GM12878 (cell line): ENCODE measurements at regions not wholly inside any gene's neighbourhood (a gene's known extent, or its start where the extent isn't known, plus 50 kb on each side); places are given as distances from the start of the nearest gene placed in this dataset.

Experiments
- ATAC-seq: fragments of 200-7000 bp; cut with Tn5 transposase; 3 replicates; pipeline ENCODE4 v1.9.1; 2020; ENCODE audit warnings: mild to moderate bottlenecking, moderate library complexity
- BruUV-seq: library from RNA; stranded (reverse); fragments of 400-500 nt; replicated peaks from 2 replicates; lab custom pipeline; 2021; lab: Mats Ljungman, UMichigan
- CTCF ChIA-PET: fragments of 300-600 bp; sonication (Branson Sonifier 250); formaldehyde crosslinking; extraction: SDS; loops from one replicate; lab custom pipeline; 2021; ENCODE audit warnings: inconsistent platforms; lab: Yijun Ruan, JAX
- POLR2A ChIA-PET: fragments of 350-600 bp; formaldehyde crosslinking; extraction: SDS; loops from one replicate; lab custom pipeline; 2021; ENCODE audit warnings: inconsistent platforms; lab: Charles Lee
- RAD21 ChIA-PET: fragments of 300-600 bp; sonication (Branson Sonifier 250); formaldehyde crosslinking; loops from one replicate; lab custom pipeline; 2023; ENCODE audit warnings: antibody characterized with exemption; ENCODE audit not compliant: unreplicated experiment; lab: Charles Lee
- SMC1A ChIA-PET: fragments of 300-600 bp; sonication (Branson Sonifier 250); formaldehyde crosslinking; loops from one replicate; lab custom pipeline; 2023; ENCODE audit not compliant: unreplicated experiment, uncharacterized antibody; lab: Charles Lee
- DNase-seq: peaks from one replicate; pipeline ENCODE4 v3.0.0-alpha.2; 2011; ENCODE audit warnings: low read depth, low spot score
- FAIRE-seq: peaks from 3 replicates; lab custom pipeline; 2011; peaks lifted over from hg19 to GRCh38; lab: Jason Lieb, UNC
- H2AFZ ChIP-seq: 2 replicates; pipeline ENCODE4 v1.6.0; 2011; ENCODE audit warnings: low read depth, low read length, control low read depth; ENCODE audit not compliant: control insufficient read depth
- H3K27ac ChIP-seq: 2 replicates; pipeline ENCODE4 v1.5.1; 2011; ENCODE audit warnings: control low read depth; ENCODE audit not compliant: control insufficient read depth, insufficient read depth
- H3K27me3 ChIP-seq, 2 experiments: replicated peaks in 1 of 2; 2 replicates each; pipeline versions ENCODE4 v1.6.0 to v1.6.1; 2011; ENCODE audit warnings: low read length in 1 of 2; ENCODE audit not compliant: control insufficient read depth in 2 of 2, insufficient read depth in 2 of 2
- H3K36me3 ChIP-seq, 2 experiments: 2 replicates each; pipeline ENCODE4 v1.5.1; 2011; ENCODE audit warnings: low read length in 1 of 2; ENCODE audit not compliant: control insufficient read depth in 2 of 2, insufficient read depth in 2 of 2
- H3K4me1 ChIP-seq: 2 replicates; pipeline ENCODE4 v1.6.1; 2011; ENCODE audit warnings: mild to moderate bottlenecking, low read length, moderate library complexity, mixed read lengths; ENCODE audit not compliant: control insufficient read depth, insufficient read depth
- H3K4me2 ChIP-seq: 2 replicates; pipeline ENCODE4 v1.6.0; 2011; ENCODE audit warnings: control low read depth; ENCODE audit not compliant: control insufficient read depth, insufficient read depth
- H3K4me3 ChIP-seq: fragments of 200-600 bp; sonication (generic); 2 replicates; pipeline ENCODE4 v1.5.1; 2016
- H3K79me2 ChIP-seq: 2 replicates; pipeline ENCODE4 v1.6.0; 2011; ENCODE audit warnings: low read length; ENCODE audit not compliant: control insufficient read depth, insufficient read depth
- H3K9ac ChIP-seq: 2 replicates; pipeline ENCODE4 v1.8.0; 2011; ENCODE audit warnings: low read length, control low read depth, mixed read lengths; ENCODE audit not compliant: control insufficient read depth, insufficient read depth
- H3K9me3 ChIP-seq: replicated peaks from 3 replicates; pipeline ENCODE4 v1.5.1; 2011; ENCODE audit warnings: mild to moderate bottlenecking, low read length; ENCODE audit not compliant: control insufficient read depth, insufficient read depth
- H4K20me1 ChIP-seq: 2 replicates; pipeline ENCODE4 v1.6.0; 2011; ENCODE audit not compliant: control insufficient read depth, insufficient read depth
- CBFB ChIP-seq: IDR thresholded peaks from 2 replicates; pipeline ENCODE4 v1.6.1; 2016; ENCODE audit warnings: antibody characterized with exemption, low read depth
- IRF3 ChIP-seq: fragments of 450-650 bp; IDR thresholded peaks from 2 replicates; pipeline ENCODE4 v1.6.1; 2014; ENCODE audit warnings: mild to moderate bottlenecking
- JUNB ChIP-seq: IDR thresholded peaks from 2 replicates; pipeline ENCODE4 v1.6.1; 2016; ENCODE audit warnings: antibody characterized with exemption, mild to moderate bottlenecking
- MLLT1 ChIP-seq: fragments of 450-650 bp; IDR thresholded peaks from 2 replicates; pipeline ENCODE4 v1.6.1; 2016; ENCODE audit warnings: mild to moderate bottlenecking
- RELA ChIP-seq: fragments of 450-650 bp; IDR thresholded peaks from 2 replicates; pipeline ENCODE4 v1.8.0; 2014; ENCODE audit warnings: borderline replicate concordance; ENCODE audit not compliant: partially characterized antibody
- SIN3A ChIP-seq: IDR thresholded peaks from 2 replicates; pipeline ENCODE4 v1.6.1; 2012; ENCODE audit warnings: low read depth, low read length, improper control_type of control experiment
- WGBS: methylation state at CpG from one replicate; pipeline ENCODE4 v1.1.6; 2016; ENCODE audit warnings: low lambda C conversion rate; ENCODE audit not compliant: insufficient replicate concordance, insufficient coverage; ENCODE audit errors: missing lambda C conversion rate; 5-methylcytosine and 5-hydroxymethylcytosine counted together
- in situ Hi-C: fragments of 300-500 bp; cut with MboI; formaldehyde crosslinking; loops from 9 replicates; pipeline ENCODE4 v1.14.3; 2018; ENCODE audit warnings: mixed read lengths
- intact Hi-C: fragments of 100-400 bp; cut with micrococcal nuclease; formaldehyde crosslinking; loops from one replicate; pipeline ENCODE4 v1.14.2; 2022; ENCODE audit not compliant: unreplicated experiment
- TF ChIP-seq, protein P1 (sequence below): fragments of 450-650 bp; IDR thresholded peaks from 2 replicates; pipeline ENCODE4 v1.6.1; 2017; ENCODE audit warnings: low read depth, mild to moderate bottlenecking, moderate library complexity

DNA sequence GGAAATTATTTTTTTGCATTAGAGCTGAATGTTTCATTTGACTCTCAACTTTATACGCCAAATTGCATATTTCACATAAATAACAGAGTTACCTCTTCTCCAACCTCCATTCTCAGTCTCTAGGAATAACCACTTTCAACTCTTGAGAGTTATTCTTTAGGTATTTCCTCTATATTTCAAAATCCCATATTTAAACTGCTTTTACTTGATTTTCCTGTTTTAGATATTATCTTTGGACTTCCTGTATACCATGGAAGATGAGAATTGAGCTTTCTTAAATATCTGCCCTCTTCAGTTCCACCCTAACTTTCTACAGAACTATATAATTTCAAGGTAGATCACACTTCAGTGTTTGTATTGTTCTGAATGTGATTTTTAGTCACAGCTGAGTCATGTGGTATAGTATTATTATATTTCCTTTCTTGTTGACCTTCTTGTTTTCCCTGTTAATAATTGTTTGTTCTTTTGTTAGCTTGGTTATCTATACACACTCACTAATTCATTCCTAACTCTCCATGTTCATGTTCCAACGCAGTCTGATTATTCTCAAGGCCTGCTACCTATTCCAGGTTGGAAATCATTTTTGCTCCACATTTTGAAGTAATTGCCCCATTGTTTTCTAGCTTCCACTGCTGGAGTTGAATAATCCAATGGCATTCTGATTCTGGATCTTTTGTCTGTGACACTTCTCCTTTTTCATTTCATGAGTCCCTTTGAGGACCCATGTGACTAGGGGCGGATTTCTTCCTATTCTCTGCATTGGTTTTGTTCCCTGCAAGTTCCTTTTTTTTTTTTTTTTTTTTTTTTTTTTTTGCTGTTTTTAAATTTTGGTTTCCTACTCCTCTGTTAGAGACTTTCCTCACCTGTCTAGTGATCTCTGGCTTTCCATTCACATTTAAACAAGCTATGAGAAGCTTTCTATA, 156.8 kb upstream of the RBMS1 start:
- Histone ChIP-seq H3K4me3 (no peak overlapping the region), H3K4me2 (no peak overlapping the region), H3K36me3 (no peaks in the 10 kb centered on the region), H3K79me2 (no peaks in the 10 kb centered on the region), H3K27ac (no peak overlapping the region), H3K4me1 (no peaks in the 10 kb centered on the region), H3K27me3 (no peaks in the 10 kb centered on the region), H4K20me1 (no peaks in the 10 kb centered on the region), H3K9me3 (no peaks in the 10 kb centered on the region), H3K9ac (no peak overlapping the region), H2AFZ (no peak overlapping the region)
- in situ Hi-C loops, result no loop called here
- TF ChIP-seq MLLT1, result no peak
- no peak for TF ChIP-seq RELA
- no peak for TF ChIP-seq CBFB
- no peak for TF ChIP-seq JUNB
- no peak for TF ChIP-seq IRF3
- TF ChIP-seq, protein P1, sequence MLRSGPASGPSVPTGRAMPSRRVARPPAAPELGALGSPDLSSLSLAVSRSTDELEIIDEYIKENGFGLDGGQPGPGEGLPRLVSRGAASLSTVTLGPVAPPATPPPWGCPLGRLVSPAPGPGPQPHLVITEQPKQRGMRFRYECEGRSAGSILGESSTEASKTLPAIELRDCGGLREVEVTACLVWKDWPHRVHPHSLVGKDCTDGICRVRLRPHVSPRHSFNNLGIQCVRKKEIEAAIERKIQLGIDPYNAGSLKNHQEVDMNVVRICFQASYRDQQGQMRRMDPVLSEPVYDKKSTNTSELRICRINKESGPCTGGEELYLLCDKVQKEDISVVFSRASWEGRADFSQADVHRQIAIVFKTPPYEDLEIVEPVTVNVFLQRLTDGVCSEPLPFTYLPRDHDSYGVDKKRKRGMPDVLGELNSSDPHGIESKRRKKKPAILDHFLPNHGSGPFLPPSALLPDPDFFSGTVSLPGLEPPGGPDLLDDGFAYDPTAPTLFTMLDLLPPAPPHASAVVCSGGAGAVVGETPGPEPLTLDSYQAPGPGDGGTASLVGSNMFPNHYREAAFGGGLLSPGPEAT, result no peak
- TF ChIP-seq SIN3A, result no peak
- no TSS peak for BruUV-seq
- RAD21 ChIA-PET, result no interaction called here
- SMC1A ChIA-PET, result interaction anchor here (0.9 kb wide), 1 partner anchor 11 kb away, joined by 3 read pairs; no protein-coding TSS in a partner anchor
- 4% methylated on average over 3 of the region's 3 CpGs for WGBS
- intact Hi-C loops, result no loop called here
- POLR2A ChIA-PET, result no interaction called here
- FAIRE-seq (no peak), ATAC-seq (no peak), DNase-seq (no peak)
- CTCF ChIA-PET, result interaction anchor here (0.6 kb wide), 1 partner anchor 33 kb away, joined by 3 read pairs; no protein-coding TSS in a partner anchor
